ENCODE measurements at regions not wholly inside any gene's neighbourhood (a gene's known extent, or its start where the extent isn't known, plus 50 kb on each side); places are given as distances from the start of the nearest gene placed in this dataset.
"Not testable (repeated sequence)": the region's sequence is repeated elsewhere in the genome, so short reads cannot be mapped to it uniquely, and the experiment has no call there.

DNA sequence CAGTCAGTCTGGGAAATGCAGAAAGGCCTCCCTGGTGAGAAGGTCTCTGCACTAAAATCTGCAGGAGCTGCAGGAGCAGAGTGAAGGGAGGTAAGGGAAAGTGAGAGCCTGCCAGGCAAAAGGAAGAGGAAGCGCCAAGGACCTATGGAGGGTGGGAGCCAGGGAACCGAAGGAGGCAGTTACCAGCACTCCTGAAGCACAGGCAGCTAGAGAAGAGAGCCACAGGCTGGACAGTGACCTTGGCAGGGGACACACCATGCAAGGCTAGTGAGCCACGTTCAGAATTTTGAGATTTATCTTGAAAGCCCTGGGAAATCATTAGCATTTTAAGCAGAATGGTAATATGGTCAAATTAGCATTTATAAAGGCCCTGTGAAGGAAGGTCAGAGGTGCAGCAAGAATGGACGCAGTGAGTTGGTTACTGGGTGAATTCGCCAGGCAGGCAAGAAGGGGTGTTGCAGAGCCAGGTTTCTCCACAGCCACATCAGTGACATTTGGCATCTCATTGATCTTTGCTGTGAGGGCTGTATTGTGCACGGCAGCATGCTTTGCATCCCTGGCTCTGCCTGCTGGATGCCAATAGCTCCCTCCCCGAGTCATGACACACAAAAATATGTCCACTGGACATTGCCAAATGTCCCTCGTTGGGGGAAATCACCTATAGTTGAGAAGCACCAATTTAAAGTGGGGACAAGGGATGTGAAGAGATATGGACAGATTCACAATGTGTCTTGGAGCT lies 54.7 kb upstream of the LANCL2 start:
- no peaks in the 10 kb centered on the region for H3K36me3 ChIP-seq (ENCODE audit: control insufficient read depth, insufficient read depth, low read length)
- H3K4me3 ChIP-seq (ENCODE audit: low read depth, low read length), result no peak overlapping the region
- H3K27me3 ChIP-seq (ENCODE audit: control insufficient read depth, insufficient read depth, low read length), result no peaks in the 10 kb centered on the region
- no peak for DNase-seq (ENCODE audit: low read depth in 4 of 6, low spot score in 6 of 6)
- 62% methylated on average over 6 of the region's 8 CpGs for WGBS (ENCODE audit: insufficient coverage)
- peaks cover 4% of the 10 kb centered on the region for H3K4me1 ChIP-seq (ENCODE audit: control insufficient read depth, insufficient read depth, low read length)
- H3K27ac ChIP-seq (ENCODE audit: low read depth, low read length), result no peak overlapping the region
- no peaks in the 10 kb centered on the region for H3K9me3 ChIP-seq (ENCODE audit: control insufficient read depth, insufficient read depth, low read length)

DNA sequence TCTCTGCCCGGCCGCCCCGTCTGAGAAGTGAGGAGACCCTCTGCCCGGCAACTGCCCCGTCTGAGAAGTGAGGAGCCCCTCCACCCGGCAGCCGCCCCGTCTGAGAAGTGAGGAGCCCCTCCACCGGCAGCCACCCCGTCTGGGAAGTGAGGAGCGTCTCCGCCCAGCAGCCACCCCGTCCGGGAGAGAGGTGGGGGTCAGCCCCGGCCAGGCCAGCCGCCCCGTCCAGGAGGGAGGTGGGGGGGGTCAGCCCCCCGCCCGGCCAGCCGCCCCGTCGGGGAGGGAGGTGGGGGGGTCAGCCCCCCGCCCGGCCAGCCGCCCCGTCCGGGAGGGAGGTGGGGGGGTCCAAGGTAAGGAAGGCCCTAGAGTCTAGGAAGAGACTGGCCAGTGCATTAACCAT lies 53.2 kb upstream of the LANCL2 start:
- H3K27me3 ChIP-seq (ENCODE audit: control insufficient read depth, insufficient read depth, low read length); H3K36me3 ChIP-seq (ENCODE audit: control insufficient read depth, insufficient read depth, low read length); H3K9me3 ChIP-seq (ENCODE audit: control insufficient read depth, insufficient read depth, low read length); DNase-seq (ENCODE audit: low read depth in 4 of 6, low spot score in 6 of 6); H3K4me1 ChIP-seq (ENCODE audit: control insufficient read depth, insufficient read depth, low read length); H3K27ac ChIP-seq (ENCODE audit: low read depth, low read length); H3K4me3 ChIP-seq (ENCODE audit: low read depth, low read length): not testable (repeated sequence)
- 94% methylated on average over 7 of the region's 27 CpGs for WGBS (ENCODE audit: insufficient coverage)

DNA sequence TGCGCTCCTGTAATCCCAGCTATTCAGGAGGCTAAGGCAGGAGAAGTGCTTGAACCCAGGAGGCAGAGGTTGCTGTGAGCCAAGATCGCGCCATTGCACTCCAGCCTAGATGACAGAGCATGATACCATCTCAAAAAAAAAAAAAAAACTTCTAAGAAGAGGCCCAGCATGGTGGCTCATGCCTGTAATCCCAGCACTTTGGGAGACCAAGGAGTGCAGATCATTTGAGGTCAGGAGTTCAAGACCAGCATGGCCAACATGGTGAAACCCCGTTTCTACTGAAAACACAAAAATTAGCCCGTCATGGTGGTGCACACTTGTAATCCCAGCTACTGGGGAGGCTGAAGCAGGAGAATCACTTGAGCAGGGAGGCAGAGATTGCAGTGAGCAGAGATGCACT lies 51.5 kb upstream of the LANCL2 start:
- H3K27ac ChIP-seq (ENCODE audit: low read depth, low read length); DNase-seq (ENCODE audit: low read depth in 4 of 6, low spot score in 6 of 6); H3K9me3 ChIP-seq (ENCODE audit: control insufficient read depth, insufficient read depth, low read length); H3K4me3 ChIP-seq (ENCODE audit: low read depth, low read length); H3K36me3 ChIP-seq (ENCODE audit: control insufficient read depth, insufficient read depth, low read length); H3K27me3 ChIP-seq (ENCODE audit: control insufficient read depth, insufficient read depth, low read length); H3K4me1 ChIP-seq (ENCODE audit: control insufficient read depth, insufficient read depth, low read length): not testable (repeated sequence)
- WGBS (ENCODE audit: insufficient coverage), result 89% methylated on average over 3 of the region's 5 CpGs

DNA sequence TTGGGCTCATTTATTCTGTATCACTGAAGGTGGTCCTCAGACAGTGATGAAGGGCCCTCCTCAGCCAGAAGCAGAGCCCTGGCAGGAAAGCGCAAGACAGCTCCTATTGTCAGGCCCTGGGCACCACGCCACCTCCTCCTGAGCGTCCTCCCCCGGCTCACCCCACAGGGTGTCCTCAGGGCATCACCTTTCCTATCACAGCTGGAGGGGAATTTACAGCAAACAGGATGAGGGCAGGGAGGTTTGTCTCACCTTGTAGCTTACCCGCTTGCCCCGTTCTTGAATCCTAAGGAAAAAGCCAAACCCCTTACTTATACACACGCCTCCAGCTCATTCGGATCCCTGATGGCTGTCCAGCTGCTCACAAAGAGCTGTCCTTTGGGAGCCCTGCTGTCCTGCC lies 50.2 kb upstream of the LANCL2 start:
- H3K27ac ChIP-seq (ENCODE audit: low read depth, low read length), result no peak overlapping the region
- WGBS (ENCODE audit: insufficient coverage), result 33% methylated on average over 8 of the region's 8 CpGs
- H3K36me3 ChIP-seq (ENCODE audit: control insufficient read depth, insufficient read depth, low read length), result no peaks in the 10 kb centered on the region
- H3K4me1 ChIP-seq (ENCODE audit: control insufficient read depth, insufficient read depth, low read length), result peaks cover 4% of the 10 kb centered on the region
- H3K9me3 ChIP-seq (ENCODE audit: control insufficient read depth, insufficient read depth, low read length), result no peaks in the 10 kb centered on the region
- no peak overlapping the region for H3K4me3 ChIP-seq (ENCODE audit: low read depth, low read length)
- DNase-seq (ENCODE audit: low read depth in 4 of 6, low spot score in 6 of 6), result peak in 2 of 6 donors; percentile 10 to 21
- no peaks in the 10 kb centered on the region for H3K27me3 ChIP-seq (ENCODE audit: control insufficient read depth, insufficient read depth, low read length)

Measured in spinal cord (tissue), 9 donors.